HEK293 (cell line): ENCODE measurements at regions not wholly inside any gene's neighbourhood (a gene's known extent, or its start where the extent isn't known, plus 50 kb on each side); places are given as distances from the start of the nearest gene placed in this dataset.

Experiments used
- CTCF ChIA-PET: fragments of 350-600 bp; formaldehyde crosslinking; extraction: SDS; loops from one replicate; lab custom pipeline; 2021; ENCODE audit warnings: antibody characterized with exemption; lab: Yijun Ruan, JAX
- POLR2A ChIA-PET: fragments of 300-600 bp; formaldehyde crosslinking; extraction: SDS; loops from one replicate; lab custom pipeline; 2020; ENCODE audit warnings: antibody characterized with exemption, inconsistent platforms; lab: Yijun Ruan, JAX
- H3K27ac ChIP-seq: fragments of 200-500 bp; sonication (Bioruptor generic); 2 replicates; pipeline ENCODE4 v1.5.1; 2014; ENCODE audit warnings: low read depth, low read length, control low read depth, inconsistent platforms; ENCODE audit errors: extremely low read depth
- H3K36me3 ChIP-seq, 2 experiments: fragments of 200-500 bp in 1 of 2; sonication (Bioruptor generic) in 1 of 2; 1 replicate in 1 of 2; 2 replicates in 1 of 2; pipeline ENCODE4 v1.5.1; 2014 to 2017; ENCODE audit warnings: inconsistent platforms in 2 of 2, low read length in 2 of 2; ENCODE audit not compliant: control insufficient read depth in 2 of 2, insufficient read depth in 1 of 2
- H3K4me1 ChIP-seq: fragments of 200-500 bp; sonication (Bioruptor generic); 2 replicates; pipeline ENCODE4 v1.5.1; 2014; ENCODE audit warnings: mild to moderate bottlenecking, low read length, inconsistent platforms; ENCODE audit not compliant: control insufficient read depth, insufficient read depth
- H3K4me3 ChIP-seq: 2 replicates; pipeline ENCODE4 v1.5.1; 2011; ENCODE audit warnings: low read depth, mild to moderate bottlenecking, control low read depth, low read length, moderate library complexity
- H3K9me3 ChIP-seq: fragments of 200-500 bp; sonication (Bioruptor generic); 2 replicates; pipeline ENCODE4 v1.5.1; 2014; ENCODE audit warnings: low read depth, low read length, inconsistent platforms; ENCODE audit not compliant: control insufficient read depth, insufficient read depth
- GLI2 ChIP-seq: fragments of 450-650 bp; formaldehyde crosslinking; IDR thresholded peaks from 2 replicates; pipeline ENCODE4; 2017; ENCODE audit warnings: missing biosample characterization, missing genetic modification characterization, low read depth, borderline replicate concordance
- HIC1 ChIP-seq: fragments of 450-650 bp; formaldehyde crosslinking; IDR thresholded peaks from 2 replicates; pipeline ENCODE4 v1.5.1; 2016; ENCODE audit warnings: missing biosample characterization, missing genetic modification characterization
- KLF8 ChIP-seq: fragments of 450-650 bp; formaldehyde crosslinking; IDR thresholded peaks from 2 replicates; pipeline ENCODE4 v1.5.1; 2016; ENCODE audit warnings: missing biosample characterization, missing genetic modification characterization
- MYNN ChIP-seq: fragments of 450-650 bp; formaldehyde crosslinking; IDR thresholded peaks from 2 replicates; pipeline ENCODE4 v1.5.1; 2016; ENCODE audit warnings: missing biosample characterization, missing genetic modification characterization, borderline replicate concordance
- YY2 ChIP-seq: fragments of 450-650 bp; formaldehyde crosslinking; IDR thresholded peaks from 2 replicates; pipeline ENCODE4 v1.5.1; 2016; ENCODE audit warnings: missing biosample characterization, missing genetic modification characterization
- ZNF140 ChIP-seq: fragments of 450-650 bp; formaldehyde crosslinking; IDR thresholded peaks from 2 replicates; pipeline ENCODE4 v1.5.1; 2016; ENCODE audit warnings: missing biosample characterization, missing genetic modification characterization
- ZNF146 ChIP-seq: fragments of 450-650 bp; formaldehyde crosslinking; IDR thresholded peaks from 2 replicates; pipeline ENCODE4 v1.5.1; 2016; ENCODE audit warnings: missing biosample characterization, missing genetic modification characterization
- ZNF157 ChIP-seq: fragments of 450-650 bp; formaldehyde crosslinking; IDR thresholded peaks from 2 replicates; pipeline ENCODE4 v1.5.1; 2016; ENCODE audit warnings: missing biosample characterization, missing genetic modification characterization
- ZNF174 ChIP-seq: fragments of 450-650 bp; formaldehyde crosslinking; IDR thresholded peaks from 2 replicates; pipeline ENCODE4 v1.5.0; 2017; ENCODE audit warnings: missing biosample characterization, mild to moderate bottlenecking, missing genetic modification characterization
- ZNF221 ChIP-seq: fragments of 450-650 bp; formaldehyde crosslinking; IDR thresholded peaks from 2 replicates; pipeline ENCODE4 v1.5.1; 2017; ENCODE audit warnings: missing biosample characterization, missing genetic modification characterization, borderline replicate concordance
- ZNF280D ChIP-seq: fragments of 450-650 bp; formaldehyde crosslinking; IDR thresholded peaks from 2 replicates; pipeline ENCODE4 v1.5.1; 2016; ENCODE audit warnings: missing biosample characterization, missing genetic modification characterization
- ZNF292 ChIP-seq: fragments of 450-650 bp; formaldehyde crosslinking; IDR thresholded peaks from 2 replicates; pipeline ENCODE4 v1.5.1; 2016; ENCODE audit warnings: low read depth, missing biosample characterization, missing genetic modification characterization, borderline replicate concordance
- ZNF580 ChIP-seq: fragments of 450-650 bp; formaldehyde crosslinking; IDR thresholded peaks from 2 replicates; pipeline ENCODE4 v1.5.1; 2016; ENCODE audit warnings: missing biosample characterization, missing genetic modification characterization
- ZNF768 ChIP-seq: fragments of 450-650 bp; formaldehyde crosslinking; IDR thresholded peaks from 2 replicates; pipeline ENCODE4 v1.5.1; 2018; ENCODE audit warnings: missing biosample characterization, mild to moderate bottlenecking, missing genetic modification characterization
- ZNF785 ChIP-seq: fragments of 450-650 bp; formaldehyde crosslinking; IDR thresholded peaks from 2 replicates; pipeline ENCODE4 v1.5.1; 2016; ENCODE audit warnings: missing biosample characterization, missing genetic modification characterization
- ZNF792 ChIP-seq: fragments of 450-650 bp; formaldehyde crosslinking; IDR thresholded peaks from 2 replicates; pipeline ENCODE4 v1.5.1; 2016; ENCODE audit warnings: missing biosample characterization, missing genetic modification characterization
- ZNF830 ChIP-seq: fragments of 450-650 bp; IDR thresholded peaks from 2 replicates; pipeline ENCODE4 v1.5.0; 2018; ENCODE audit warnings: missing biosample characterization, missing genetic modification characterization, low read depth, mild to moderate bottlenecking, moderate library complexity
- TF ChIP-seq, protein P1 (sequence below): fragments of 450-650 bp; formaldehyde crosslinking; IDR thresholded peaks from 2 replicates; pipeline ENCODE4 v1.5.1; 2016; ENCODE audit warnings: missing biosample characterization, missing genetic modification characterization
- TF ChIP-seq, protein P2 (sequence below): fragments of 450-650 bp; formaldehyde crosslinking; IDR thresholded peaks from 2 replicates; pipeline ENCODE4 v1.5.1; 2016; ENCODE audit warnings: missing biosample characterization, missing genetic modification characterization, low read depth
- TF ChIP-seq, protein P3 (sequence below): fragments of 450-650 bp; formaldehyde crosslinking; IDR thresholded peaks from 2 replicates; pipeline ENCODE4 v1.5.1; 2016; ENCODE audit warnings: missing biosample characterization, missing genetic modification characterization

- TF ChIP-seq GLI2 (tag by site-specific recombination) (no peak), YY2 (tag by site-specific recombination) (no peak), MYNN (no peak)
- TF ChIP-seq, protein P1, sequence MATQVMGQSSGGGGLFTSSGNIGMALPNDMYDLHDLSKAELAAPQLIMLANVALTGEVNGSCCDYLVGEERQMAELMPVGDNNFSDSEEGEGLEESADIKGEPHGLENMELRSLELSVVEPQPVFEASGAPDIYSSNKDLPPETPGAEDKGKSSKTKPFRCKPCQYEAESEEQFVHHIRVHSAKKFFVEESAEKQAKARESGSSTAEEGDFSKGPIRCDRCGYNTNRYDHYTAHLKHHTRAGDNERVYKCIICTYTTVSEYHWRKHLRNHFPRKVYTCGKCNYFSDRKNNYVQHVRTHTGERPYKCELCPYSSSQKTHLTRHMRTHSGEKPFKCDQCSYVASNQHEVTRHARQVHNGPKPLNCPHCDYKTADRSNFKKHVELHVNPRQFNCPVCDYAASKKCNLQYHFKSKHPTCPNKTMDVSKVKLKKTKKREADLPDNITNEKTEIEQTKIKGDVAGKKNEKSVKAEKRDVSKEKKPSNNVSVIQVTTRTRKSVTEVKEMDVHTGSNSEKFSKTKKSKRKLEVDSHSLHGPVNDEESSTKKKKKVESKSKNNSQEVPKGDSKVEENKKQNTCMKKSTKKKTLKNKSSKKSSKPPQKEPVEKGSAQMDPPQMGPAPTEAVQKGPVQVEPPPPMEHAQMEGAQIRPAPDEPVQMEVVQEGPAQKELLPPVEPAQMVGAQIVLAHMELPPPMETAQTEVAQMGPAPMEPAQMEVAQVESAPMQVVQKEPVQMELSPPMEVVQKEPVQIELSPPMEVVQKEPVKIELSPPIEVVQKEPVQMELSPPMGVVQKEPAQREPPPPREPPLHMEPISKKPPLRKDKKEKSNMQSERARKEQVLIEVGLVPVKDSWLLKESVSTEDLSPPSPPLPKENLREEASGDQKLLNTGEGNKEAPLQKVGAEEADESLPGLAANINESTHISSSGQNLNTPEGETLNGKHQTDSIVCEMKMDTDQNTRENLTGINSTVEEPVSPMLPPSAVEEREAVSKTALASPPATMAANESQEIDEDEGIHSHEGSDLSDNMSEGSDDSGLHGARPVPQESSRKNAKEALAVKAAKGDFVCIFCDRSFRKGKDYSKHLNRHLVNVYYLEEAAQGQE, result no peak
Observed at GRCh38 chr5:52623291-52623690, 164.4 kb upstream of the ITGA1 start (continued).

DNA sequence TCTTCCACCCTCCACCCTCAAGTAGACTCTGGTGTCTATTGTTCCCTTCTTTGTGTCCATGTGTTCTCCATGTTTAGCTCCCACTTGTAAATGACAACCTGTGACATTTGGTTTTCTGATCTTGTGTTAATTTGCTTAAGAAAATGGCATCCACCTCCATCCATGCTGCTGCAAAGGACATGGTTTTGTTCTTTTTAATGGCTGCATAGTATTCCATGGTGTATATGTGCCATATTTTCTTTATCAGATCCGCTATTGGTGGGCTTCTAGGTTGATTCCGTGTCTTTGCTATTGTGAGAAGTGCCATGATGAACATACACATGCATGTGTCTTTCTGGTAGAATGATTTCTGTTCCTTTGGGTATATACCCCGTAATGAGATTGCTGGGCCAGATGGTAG is 163.4 kb upstream of the ITGA1 start:
- H3K4me3 ChIP-seq, result no peak overlapping the region
- POLR2A ChIA-PET, result no interaction called here
- H3K9me3 ChIP-seq, result no peaks in the 10 kb centered on the region
- H3K27ac ChIP-seq, result no peak overlapping the region
- no peaks in the 10 kb centered on the region for H3K36me3 ChIP-seq
- no peaks in the 10 kb centered on the region for H3K4me1 ChIP-seq
- 0 out of 2 replicates have a peak, but pooled peaks have one; percentile 69 for TF ChIP-seq ZNF280D
- peak; percentile 55; the same call in 1 of the 2 replicates for TF ChIP-seq ZNF580
- TF ChIP-seq ZNF146 (tag by site-specific recombination), result peak; percentile 70
- no peak for TF ChIP-seq HIC1
- TF ChIP-seq, all 188 proteins: peak for 3
- CTCF ChIA-PET, result interaction anchor here (0.6 kb wide), 1 partner anchor 23 kb away, joined by 7 read pairs; no protein-coding TSS in a partner anchor

DNA sequence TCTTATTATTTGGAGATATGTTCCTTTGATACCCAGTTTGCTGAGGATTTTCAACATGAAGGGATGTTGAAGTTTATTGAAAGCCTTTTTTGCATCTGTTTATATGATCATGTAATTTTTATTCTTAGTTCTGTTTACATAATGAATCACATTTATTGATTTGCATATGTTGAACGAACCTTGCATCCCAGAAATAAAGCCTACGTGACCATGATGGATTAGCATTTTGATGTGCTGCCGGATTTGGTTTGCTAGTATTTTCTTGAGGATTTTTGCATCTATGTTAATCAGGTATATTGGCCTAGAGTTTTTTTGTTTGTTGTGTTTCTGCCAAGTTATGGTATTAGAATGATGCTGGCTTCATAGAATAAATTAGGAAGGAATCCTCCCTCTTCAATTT is 161.4 kb upstream of the ITGA1 start:
- no peak overlapping the region for H3K4me3 ChIP-seq
- H3K27ac ChIP-seq, result no peak overlapping the region
- ChIA-PET POLR2A (no interaction called here), CTCF (interaction anchor here (1.0 kb wide), 1 partner anchor 49 kb away, joined by 3 read pairs; no protein-coding TSS in a partner anchor)
- H3K4me1 ChIP-seq, result no peaks in the 10 kb centered on the region
- no peaks in the 10 kb centered on the region for H3K36me3 ChIP-seq
- H3K9me3 ChIP-seq, result no peaks in the 10 kb centered on the region
- no peak for TF ChIP-seq ZNF768 (tag by site-specific recombination)
- no peak for TF ChIP-seq ZNF830 (tag by site-specific recombination)
- TF ChIP-seq ZNF221 (tag by site-specific recombination), result no peak
- no peak for TF ChIP-seq ZNF792 (tag by site-specific recombination)
- TF ChIP-seq ZNF140 (tag by site-specific recombination), result no peak
- no peak for TF ChIP-seq KLF8
- no peak for TF ChIP-seq ZNF292
- TF ChIP-seq, protein P2, sequence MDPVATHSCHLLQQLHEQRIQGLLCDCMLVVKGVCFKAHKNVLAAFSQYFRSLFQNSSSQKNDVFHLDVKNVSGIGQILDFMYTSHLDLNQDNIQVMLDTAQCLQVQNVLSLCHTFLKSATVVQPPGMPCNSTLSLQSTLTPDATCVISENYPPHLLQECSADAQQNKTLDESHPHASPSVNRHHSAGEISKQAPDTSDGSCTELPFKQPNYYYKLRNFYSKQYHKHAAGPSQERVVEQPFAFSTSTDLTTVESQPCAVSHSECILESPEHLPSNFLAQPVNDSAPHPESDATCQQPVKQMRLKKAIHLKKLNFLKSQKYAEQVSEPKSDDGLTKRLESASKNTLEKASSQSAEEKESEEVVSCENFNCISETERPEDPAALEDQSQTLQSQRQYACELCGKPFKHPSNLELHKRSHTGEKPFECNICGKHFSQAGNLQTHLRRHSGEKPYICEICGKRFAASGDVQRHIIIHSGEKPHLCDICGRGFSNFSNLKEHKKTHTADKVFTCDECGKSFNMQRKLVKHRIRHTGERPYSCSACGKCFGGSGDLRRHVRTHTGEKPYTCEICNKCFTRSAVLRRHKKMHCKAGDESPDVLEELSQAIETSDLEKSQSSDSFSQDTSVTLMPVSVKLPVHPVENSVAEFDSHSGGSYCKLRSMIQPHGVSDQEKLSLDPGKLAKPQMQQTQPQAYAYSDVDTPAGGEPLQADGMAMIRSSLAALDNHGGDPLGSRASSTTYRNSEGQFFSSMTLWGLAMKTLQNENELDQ (tag by site-specific recombination), result no peak
- TF ChIP-seq ZNF174 (tag by site-specific recombination), result no peak
- no peak for TF ChIP-seq ZNF785 (tag by site-specific recombination)
- TF ChIP-seq, protein P3, sequence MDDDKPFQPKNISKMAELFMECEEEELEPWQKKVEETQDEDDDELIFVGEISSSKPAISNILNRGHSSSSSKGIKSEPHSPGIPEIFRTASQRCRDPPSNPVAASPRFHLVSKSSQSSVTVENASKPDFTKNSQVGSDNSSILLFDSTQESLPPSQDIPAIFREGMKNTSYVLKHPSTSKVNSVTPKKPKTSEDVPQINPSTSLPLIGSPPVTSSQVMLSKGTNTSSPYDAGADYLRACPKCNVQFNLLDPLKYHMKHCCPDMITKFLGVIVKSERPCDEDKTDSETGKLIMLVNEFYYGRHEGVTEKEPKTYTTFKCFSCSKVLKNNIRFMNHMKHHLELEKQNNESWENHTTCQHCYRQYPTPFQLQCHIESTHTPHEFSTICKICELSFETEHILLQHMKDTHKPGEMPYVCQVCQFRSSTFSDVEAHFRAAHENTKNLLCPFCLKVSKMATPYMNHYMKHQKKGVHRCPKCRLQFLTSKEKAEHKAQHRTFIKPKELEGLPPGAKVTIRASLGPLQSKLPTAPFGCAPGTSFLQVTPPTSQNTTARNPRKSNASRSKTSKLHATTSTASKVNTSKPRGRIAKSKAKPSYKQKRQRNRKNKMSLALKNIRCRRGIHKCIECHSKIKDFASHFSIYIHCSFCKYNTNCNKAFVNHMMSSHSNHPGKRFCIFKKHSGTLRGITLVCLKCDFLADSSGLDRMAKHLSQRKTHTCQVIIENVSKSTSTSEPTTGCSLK (tag by site-specific recombination), result no peak
- no peak for TF ChIP-seq ZNF157 (tag by site-specific recombination)
